Liver (tissue), 3 donors: ENCODE measurements at regions not wholly inside any gene's neighbourhood (a gene's known extent, or its start where the extent isn't known, plus 50 kb on each side); places are given as distances from the start of the nearest gene placed in this dataset.

Experiments
- CTCF ChIP-seq: fragments of 150-350 bp; IDR thresholded peaks from 2 replicates; pipeline ENCODE4 v1.5.1; 2017; ENCODE audit warnings: improper control_type of control experiment, low read depth, low read length; ENCODE audit not compliant: missing input control
- JUND ChIP-seq, 2 donors: IDR thresholded peaks; 2 replicates each; pipeline ENCODE4 v1.6.1; 2016; ENCODE audit warnings: antibody characterized with exemption in 2 of 2
- REST ChIP-seq: IDR thresholded peaks from 2 replicates; pipeline ENCODE4 v1.6.1; 2016; ENCODE audit warnings: antibody characterized with exemption, mild to moderate bottlenecking
- donor health status: healthy.
- donor health status: healthy.

- TF ChIP-seq REST: no peak
- TF ChIP-seq JUND (IDR thresholded peaks at IDR 0.05): no peak
- no peak for TF ChIP-seq CTCF
Measured at GRCh38 chr1:125065092-125065820, 3880.5 kb downstream of the SRGAP2C start.
